ENCODE measurements at regions not wholly inside any gene's neighbourhood (a gene's known extent, or its start where the extent isn't known, plus 50 kb on each side); places are given as distances from the start of the nearest gene placed in this dataset.

GRCh38 chr2:45112750-45113149 lies 103.5 kb upstream of the SIX2 start:
- TF ChIP-seq EZH2 (IDR thresholded peaks at IDR 0.05) (no peak), POLR2AphosphoS5 (IDR thresholded peaks at IDR 0.05; ENCODE audit: borderline replicate concordance, low read depth, low read length) (no peak), FOXP2 (optimal IDR thresholded peaks at IDR 0.05; ENCODE audit: control extremely low read depth, extremely low read length, insufficient read depth) (no peak)
